OCI-M2 (cell line): ENCODE measurements at regions not wholly inside any gene's neighbourhood (a gene's known extent, or its start where the extent isn't known, plus 50 kb on each side); places are given as distances from the start of the nearest gene placed in this dataset.
"Not testable (repeated sequence)": the region's sequence is repeated elsewhere in the genome, so short reads cannot be mapped to it uniquely, and the experiment has no call there.

Experiments used
- DNase-seq: peaks from one replicate; lab custom pipeline; 2025; ENCODE audit not compliant: unreplicated experiment; lab: John Stamatoyannopoulos, UW

GRCh38 chr16:61014869-61015268 lies 1021.4 kb downstream of the CDH8 start:
- DNase-seq, result no peak

DNA sequence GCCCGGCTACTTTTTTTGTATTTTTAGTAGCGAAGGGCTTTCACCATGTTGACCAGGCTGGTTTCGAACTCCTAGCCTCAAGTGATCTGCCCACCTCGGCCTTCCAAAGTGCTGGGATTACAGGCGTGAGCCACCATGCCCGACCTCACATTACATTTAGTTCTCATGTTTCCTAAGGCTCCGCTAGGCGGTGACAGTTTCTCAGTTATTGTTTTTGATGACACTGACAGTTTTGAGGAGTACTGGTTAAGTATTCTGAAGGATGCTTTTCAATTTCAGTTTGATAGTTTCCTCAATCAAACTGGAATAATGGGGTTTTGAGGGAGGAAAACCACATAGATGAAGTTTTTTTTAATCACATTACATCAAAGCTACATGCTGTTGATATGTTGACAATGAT lies 1028.5 kb downstream of the CDH8 start:
- no peak for DNase-seq

DNA sequence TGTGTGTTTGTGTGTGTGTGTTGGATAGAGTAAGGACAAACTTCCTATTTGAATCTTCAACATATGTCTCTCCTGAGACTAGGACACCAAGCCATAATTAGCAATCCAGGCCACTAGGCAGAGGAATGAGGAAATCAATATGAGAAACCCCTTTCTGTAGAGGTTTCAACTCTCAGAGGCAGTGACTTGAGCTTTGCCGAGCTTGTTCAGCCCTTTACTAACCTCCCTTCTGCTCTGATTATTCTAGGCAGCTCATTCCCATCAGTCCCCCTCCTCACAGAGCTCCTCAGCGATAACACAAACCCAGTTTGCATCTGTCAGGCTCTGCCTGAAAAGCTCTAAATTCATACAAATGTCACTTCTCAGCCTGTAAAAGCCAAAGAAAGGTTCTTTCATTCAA lies 1030.3 kb downstream of the CDH8 start:
- no peak for DNase-seq

DNA sequence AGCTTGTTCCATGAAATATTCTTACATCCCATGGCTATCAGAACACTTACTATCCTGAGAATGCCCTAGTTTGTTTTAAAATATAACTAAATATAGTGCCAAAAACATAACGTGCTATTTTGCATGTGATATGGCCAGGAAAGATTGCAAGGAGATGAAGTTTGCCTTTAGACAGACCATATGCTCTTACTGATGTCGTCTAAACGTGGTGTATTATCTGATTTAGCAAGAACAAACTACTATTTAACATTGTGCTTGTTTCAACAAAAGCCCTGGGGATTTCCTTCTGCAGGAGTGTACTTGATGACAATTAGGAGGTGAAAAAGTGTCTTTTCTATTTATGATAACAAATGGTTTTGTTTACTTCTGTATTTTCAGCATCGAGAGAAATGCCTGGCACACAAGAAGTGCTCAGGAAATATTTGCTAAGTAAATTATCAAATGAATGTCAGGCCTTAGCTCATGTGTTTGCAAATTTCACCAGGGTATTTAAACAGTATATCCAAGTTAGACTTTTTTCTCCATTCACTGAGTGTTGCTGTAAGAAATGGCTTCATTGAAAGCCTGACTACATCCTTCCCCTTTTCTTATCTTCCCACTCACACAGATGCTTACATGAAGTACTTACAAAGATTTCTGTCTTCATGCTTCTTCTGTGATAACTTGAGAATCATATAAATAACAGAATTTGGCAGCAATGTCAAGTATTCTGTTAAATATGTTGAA lies 1033.6 kb downstream of the CDH8 start:
- no peak for DNase-seq

GRCh38 chr16:60991886-60992285 lies 1044.4 kb downstream of the CDH8 start:
- no peak for DNase-seq

DNA sequence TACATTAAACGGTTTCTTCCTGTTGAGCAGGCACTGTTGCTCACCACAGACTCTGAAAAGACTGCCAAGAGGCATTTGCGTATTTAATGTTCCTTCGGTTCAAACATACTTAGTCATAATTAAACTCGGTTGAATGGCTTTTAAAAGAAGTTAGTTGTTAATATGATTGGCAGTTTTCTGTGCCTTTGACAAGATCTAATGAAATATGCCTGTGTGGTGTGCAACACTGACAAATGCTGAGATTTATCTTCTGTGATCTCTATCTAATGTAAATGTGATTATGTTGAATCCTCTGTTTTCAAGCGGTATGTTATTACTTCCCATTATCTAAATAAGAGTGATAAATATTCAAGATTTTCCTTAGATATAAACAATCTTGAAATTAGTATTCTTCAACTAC lies 1046.6 kb downstream of the CDH8 start:
- no peak for DNase-seq

DNA sequence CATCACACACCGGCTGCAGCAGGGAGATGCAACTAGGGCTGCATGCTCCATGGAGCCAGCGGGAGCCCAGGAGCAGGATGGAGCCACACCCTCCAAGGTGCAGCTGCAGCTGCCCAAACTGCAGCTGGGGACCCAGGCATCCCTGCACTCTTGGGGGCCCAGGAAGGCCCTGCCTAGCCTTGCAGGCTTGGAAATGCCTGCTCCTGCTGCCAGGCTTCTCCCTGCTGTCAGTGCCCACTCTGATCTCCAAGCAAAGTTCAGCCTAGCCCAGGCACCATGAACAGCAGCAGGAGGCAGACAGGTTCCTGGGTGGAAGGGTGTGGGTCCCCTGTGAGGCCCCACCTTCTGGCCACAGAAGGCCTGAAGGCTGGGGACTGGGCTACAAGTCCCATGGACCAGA lies 1057.1 kb downstream of the CDH8 start:
- no peak for DNase-seq

DNA sequence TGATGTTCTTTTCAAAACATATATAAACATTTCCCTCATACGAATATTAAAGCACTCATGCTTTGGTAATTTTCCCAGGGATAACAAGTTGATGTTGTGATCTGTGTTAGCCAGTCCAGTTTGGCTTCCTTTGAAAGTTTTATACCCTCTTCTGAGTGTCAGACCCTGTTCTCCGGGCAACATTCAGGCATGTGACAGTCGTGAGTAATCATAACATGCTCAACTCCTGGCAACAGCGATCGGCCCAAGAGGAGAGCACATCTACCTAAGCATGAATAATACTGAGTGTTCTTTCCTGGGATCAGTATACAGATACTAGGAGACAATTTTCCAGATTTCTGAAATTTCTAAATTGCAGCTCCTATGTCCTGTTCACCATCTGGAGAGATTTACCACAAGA lies 1086.4 kb downstream of the CDH8 start:
- no peak for DNase-seq

DNA sequence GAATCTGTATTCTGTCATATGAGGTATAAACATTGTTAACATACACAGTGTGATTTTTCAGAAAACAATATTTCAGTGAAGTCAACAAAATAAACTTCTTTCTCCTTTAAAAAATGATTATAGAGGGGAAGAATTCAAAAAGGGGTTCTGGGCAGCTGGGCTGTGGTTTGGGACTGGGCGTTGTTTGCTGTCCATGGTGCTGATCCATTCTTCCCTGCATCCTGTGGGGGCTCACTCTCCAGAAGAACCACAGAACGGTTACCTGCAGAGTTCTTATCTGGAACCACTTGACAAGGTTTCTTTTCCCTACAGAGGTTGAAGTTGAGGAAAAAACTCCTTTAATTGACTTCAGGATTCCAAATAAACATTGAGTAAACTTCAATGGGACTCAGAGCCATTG lies 1091.0 kb downstream of the CDH8 start:
- DNase-seq, result no peak

GRCh38 chr16:60936189-60936588 lies 1100.0 kb downstream of the CDH8 start:
- DNase-seq, result not testable (repeated sequence)

- DNase-seq, result no peak
Observed at GRCh38 chr16:60932600-60932999, 1103.6 kb downstream of the CDH8 start.

DNA sequence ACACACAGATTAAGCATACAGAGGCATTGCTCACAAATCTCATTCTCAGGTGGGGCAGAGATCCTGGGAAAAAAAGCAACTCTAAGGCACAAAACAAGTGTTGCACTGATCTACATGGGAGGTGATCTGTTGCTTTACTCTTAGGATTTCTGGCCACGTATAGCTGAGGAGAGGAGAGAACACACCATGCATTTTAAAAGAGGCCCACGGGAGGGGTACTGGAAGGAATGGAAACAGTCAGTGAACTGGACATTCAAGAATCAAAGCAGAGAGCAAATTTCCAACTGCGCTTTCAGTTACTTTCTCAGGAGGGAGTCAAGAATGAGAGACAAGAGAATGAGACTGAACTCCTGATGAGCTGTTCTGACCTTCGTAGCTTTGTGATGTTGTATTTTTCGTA lies 1105.9 kb downstream of the CDH8 start:
- no peak for DNase-seq

DNA sequence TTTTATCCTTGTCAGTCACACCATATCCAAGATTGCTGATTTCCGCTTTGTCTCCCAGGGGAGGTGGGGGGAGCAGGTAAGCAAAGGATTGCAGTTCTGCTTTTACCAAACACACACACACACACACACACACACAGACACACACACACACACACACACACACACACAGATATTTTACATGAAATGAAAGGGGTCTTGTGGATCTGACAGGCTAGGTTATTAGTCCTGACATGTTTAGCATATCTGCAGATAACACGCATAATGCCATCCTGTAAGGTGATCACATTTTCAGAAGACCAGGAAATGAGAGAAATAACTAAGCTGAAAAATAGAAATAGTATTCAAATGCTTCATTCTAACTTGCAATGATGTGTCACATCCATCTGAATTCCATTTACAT lies 1113.3 kb downstream of the CDH8 start:
- DNase-seq, result no peak

GRCh38 chr16:60914334-60914733 lies 1121.9 kb downstream of the CDH8 start:
- no peak for DNase-seq

GRCh38 chr16:60907645-60908044 lies 1128.6 kb downstream of the CDH8 start:
- DNase-seq, result no peak

DNA sequence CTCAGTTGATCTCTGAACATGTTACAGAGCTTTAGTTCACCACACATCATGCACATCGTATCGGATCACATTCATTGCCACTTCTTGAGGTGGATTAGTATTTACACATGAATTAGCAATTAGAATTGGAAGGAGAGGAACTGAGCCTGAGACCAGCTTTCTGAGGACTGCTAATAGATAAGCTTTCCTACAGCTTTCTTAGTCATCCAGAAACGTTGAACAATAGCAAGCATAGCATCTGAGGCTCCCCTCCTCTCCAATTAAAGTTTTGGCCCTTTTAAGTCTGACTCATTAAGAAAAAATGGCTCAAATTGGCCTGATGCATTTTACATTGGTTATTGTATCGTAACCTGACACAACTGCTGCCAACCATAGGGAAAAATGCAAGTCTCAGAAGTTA lies 1130.4 kb downstream of the CDH8 start:
- DNase-seq, result no peak

DNA sequence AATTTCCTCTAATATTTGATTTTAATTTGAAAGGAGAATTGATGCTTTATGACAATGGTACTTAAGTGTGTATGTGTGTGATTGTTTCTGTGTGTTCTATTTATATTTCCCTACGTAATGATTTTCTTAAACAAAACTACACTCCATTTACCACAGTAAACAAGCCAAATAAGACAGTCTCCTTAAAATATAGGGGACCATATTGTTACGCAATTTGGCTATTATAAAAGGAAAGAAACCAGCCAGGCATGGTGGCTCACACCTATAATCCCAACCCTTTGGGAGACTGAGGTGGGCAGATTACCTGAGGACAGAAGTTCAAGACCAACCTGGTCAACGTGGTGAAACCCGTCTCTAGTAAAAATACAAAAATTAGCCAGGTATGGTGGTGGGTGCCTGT lies 1134.1 kb downstream of the CDH8 start:
- no peak for DNase-seq

GRCh38 chr16:60882816-60883215 lies 1153.4 kb downstream of the CDH8 start:
- DNase-seq, result no peak

DNA sequence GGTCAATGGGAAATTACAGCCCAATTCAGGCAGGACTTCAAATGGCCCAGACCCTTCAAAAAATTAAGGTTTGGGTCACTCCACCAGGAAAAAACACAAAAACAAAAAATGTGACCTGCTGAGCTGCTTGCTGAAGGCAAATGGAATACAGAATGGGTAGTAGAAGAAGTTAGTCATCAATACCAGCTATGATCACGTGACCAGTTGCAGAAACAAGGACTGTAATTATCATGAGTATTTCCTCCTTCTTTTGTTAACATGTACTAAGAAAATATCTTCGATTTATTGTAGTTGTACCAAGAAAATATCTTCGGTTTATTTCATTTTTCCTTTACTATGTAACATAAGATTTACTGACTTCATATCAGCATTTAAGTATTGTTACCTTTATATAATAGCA lies 1183.6 kb downstream of the CDH8 start:
- DNase-seq, result no peak

- DNase-seq, result no peak
Observed at GRCh38 chr16:60821661-60822060, 1214.6 kb downstream of the CDH8 start.

- no peak for DNase-seq
Observed at GRCh38 chr16:60820361-60820760, 1215.9 kb downstream of the CDH8 start.

- DNase-seq, result no peak
Observed at GRCh38 chr16:60818465-60818864, 1217.8 kb downstream of the CDH8 start.

GRCh38 chr16:60816461-60816860 lies 1219.8 kb downstream of the CDH8 start:
- DNase-seq, result no peak
